ENCODE measurements at regions not wholly inside any gene's neighbourhood (a gene's known extent, or its start where the extent isn't known, plus 50 kb on each side); places are given as distances from the start of the nearest gene placed in this dataset.

DNA sequence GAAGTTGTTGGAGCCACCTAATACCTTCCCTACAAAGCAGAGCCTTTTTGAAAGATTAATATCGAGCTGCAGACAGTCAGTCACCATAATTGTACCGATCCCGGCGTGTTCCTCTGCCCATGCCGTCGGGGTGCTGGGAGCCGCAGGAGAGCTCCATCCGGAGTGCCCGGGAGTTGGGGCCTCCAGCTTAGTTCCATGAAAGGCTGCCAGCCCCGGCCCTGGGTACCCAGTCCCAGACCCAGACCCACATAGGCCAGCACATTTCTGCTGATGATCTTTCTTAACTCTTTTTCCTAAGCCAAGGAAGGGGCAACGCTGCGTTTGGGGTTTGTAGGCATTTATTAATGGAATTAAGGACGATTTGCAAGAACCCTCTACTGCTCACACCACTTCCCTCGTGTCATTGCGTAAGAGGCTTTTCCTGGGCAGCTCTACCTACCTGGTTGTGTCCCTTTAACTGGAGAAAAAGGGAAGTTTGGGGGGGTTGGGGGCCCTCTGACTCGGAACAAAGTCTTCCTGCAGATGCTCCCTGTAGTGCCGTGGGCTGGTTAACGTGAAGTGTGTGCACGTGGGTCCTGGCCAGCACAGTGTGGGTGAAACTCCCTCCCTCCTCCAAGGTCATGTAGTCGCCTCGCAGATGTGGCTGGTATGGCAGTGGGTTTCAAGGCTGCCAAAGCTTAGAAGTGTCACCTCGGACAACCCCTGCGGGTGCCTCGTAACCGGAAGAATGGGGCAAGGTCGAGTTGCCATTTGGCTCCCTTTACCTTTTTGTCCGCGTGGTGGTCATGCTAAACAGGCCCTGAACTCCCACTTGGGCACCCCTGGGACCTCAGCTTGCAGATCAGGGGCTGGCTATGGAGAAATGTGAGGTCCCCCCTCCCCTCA lies 54.3 kb upstream of the APCDD1L start:
- Histone ChIP-seq H4K8ac (ENCODE audit: low read length) (no peak overlapping the region), H2BK5ac (ENCODE audit: low read depth, low read length, poor library complexity, severe bottlenecking) (no peak overlapping the region), H3K9me3 (ENCODE audit: control insufficient read depth, low read length) (no peaks in the 10 kb centered on the region), H3K18ac (ENCODE audit: low read depth in 1 of 2, low read length in 2 of 2) (no peak overlapping the region), H2AFZ (ENCODE audit: low read depth, low read length) (no peak overlapping the region), H3K9ac (ENCODE audit: low read length) (no peak overlapping the region), H2BK15ac (ENCODE audit: low read depth, poor library complexity, severe bottlenecking) (no peak overlapping the region), H3K23ac (ENCODE audit: low read length in 2 of 2) (no peak overlapping the region), H4K91ac (ENCODE audit: low read length) (no peak overlapping the region), H3K4ac (ENCODE audit: low read depth in 1 of 2, low read length in 2 of 2) (no peak overlapping the region), H3K14ac (ENCODE audit: low read length in 2 of 2) (no peak overlapping the region), H2BK12ac (ENCODE audit: low read length in 2 of 2) (no peak overlapping the region), H2BK120ac (ENCODE audit: low read depth, low read length) (no peak overlapping the region), H3K4me2 (ENCODE audit: low read length, poor library complexity, severe bottlenecking) (no peak overlapping the region), H3K27me3 (ENCODE audit: control insufficient read depth in 1 of 2, insufficient read depth in 1 of 2, low read length in 2 of 2) (peaks cover 0 to 27% of the 10 kb centered on the region in 2 experiments), H3K27ac (ENCODE audit: low read length, poor library complexity, severe bottlenecking) (no peak overlapping the region), H2AK5ac (ENCODE audit: low read length, severe bottlenecking) (peak overlapping the region; percentile 29), H3K36me3 (ENCODE audit: control insufficient read depth in 1 of 2, insufficient read depth in 2 of 2, low read depth in 1 of 2, low read length in 2 of 2) (no peaks in the 10 kb centered on the region), H3K4me1 (ENCODE audit: control insufficient read depth, insufficient read depth, low read depth, low read length) (peaks cover 22% of the 10 kb centered on the region), H3K4me3 (ENCODE audit: insufficient read depth in 1 of 2, low read depth in 1 of 2, low read length in 2 of 2) (no peak overlapping the region), H3K79me1 (replicated peaks; ENCODE audit: low read length, poor library complexity, severe bottlenecking) (no peaks in the 10 kb centered on the region)
- 89% methylated on average over 24 of the region's 28 CpGs for WGBS
- DNase-seq: no peak

DNA sequence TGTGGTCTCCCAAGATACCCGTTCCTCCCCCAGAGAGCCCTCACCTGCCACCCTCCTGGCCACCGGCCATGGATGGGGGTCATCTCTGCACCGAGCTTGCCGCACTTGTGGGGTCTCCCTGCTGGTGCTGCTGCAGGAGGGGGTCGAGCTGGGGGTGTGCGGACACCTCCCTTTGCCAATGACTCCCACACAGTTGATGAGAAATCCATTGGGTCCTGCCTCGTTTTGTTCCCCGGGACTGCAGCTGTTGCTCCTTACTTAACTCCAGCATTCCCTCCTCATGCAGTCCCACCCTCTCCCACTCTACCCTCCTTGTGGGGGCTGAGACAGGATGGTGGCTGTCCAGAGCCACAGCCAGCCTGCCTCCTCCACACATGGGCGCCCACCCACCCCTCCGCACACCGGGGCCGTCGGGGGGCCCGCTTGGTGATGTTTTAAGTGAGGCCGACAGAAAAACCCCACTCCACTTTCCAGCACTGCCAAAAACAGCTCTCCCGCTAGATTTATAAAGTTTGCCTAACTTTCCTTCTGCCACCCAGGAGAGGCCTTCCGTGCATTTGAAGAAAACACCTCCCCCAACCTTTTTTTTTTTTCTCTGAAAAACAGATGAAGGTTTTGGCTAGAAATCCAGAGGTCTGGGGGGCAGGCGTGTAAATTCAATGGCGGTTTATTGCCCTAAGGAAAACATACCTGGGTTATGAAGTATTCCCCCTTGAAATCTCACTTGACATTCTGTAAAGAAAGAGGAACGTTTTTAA lies 53.5 kb upstream of the APCDD1L start:
- no peak overlapping the region for H3K23ac ChIP-seq (ENCODE audit: low read length in 2 of 2)
- no peak overlapping the region for H4K91ac ChIP-seq (ENCODE audit: low read length)
- H2BK5ac ChIP-seq (ENCODE audit: low read depth, low read length, poor library complexity, severe bottlenecking): peak overlapping the region; percentile 24
- H3K27me3 ChIP-seq (ENCODE audit: control insufficient read depth in 1 of 2, insufficient read depth in 1 of 2, low read length in 2 of 2): peaks cover 0 to 27% of the 10 kb centered on the region in 2 experiments
- H3K14ac ChIP-seq (ENCODE audit: low read length in 2 of 2): no peak overlapping the region
- H3K4me2 ChIP-seq (ENCODE audit: low read length, poor library complexity, severe bottlenecking): no peak overlapping the region
- no peak overlapping the region for H2BK15ac ChIP-seq (ENCODE audit: low read depth, poor library complexity, severe bottlenecking)
- no peak overlapping the region for H3K27ac ChIP-seq (ENCODE audit: low read length, poor library complexity, severe bottlenecking)
- peaks cover 22% of the 10 kb centered on the region for H3K4me1 ChIP-seq (ENCODE audit: control insufficient read depth, insufficient read depth, low read depth, low read length)
- no peak overlapping the region for H2BK12ac ChIP-seq (ENCODE audit: low read length in 2 of 2)
- H3K79me1 ChIP-seq (replicated peaks; ENCODE audit: low read length, poor library complexity, severe bottlenecking): no peaks in the 10 kb centered on the region
- H3K18ac ChIP-seq (ENCODE audit: low read depth in 1 of 2, low read length in 2 of 2): no peak overlapping the region
- peak overlapping the region; percentile 47 for H2AK5ac ChIP-seq (ENCODE audit: low read length, severe bottlenecking)
- H3K9me3 ChIP-seq (ENCODE audit: control insufficient read depth, low read length): no peaks in the 10 kb centered on the region
- no peak overlapping the region for H2BK120ac ChIP-seq (ENCODE audit: low read depth, low read length)
- no peak overlapping the region for H3K9ac ChIP-seq (ENCODE audit: low read length)
- no peak overlapping the region for H3K4me3 ChIP-seq (ENCODE audit: insufficient read depth in 1 of 2, low read depth in 1 of 2, low read length in 2 of 2)
- no peak overlapping the region for H2AFZ ChIP-seq (ENCODE audit: low read depth, low read length)
- WGBS: 82% methylated on average over 20 of the region's 20 CpGs
- no peaks in the 10 kb centered on the region for H3K36me3 ChIP-seq (ENCODE audit: control insufficient read depth in 1 of 2, insufficient read depth in 2 of 2, low read depth in 1 of 2, low read length in 2 of 2)
- no peak for DNase-seq
- no peak overlapping the region for H3K4ac ChIP-seq (ENCODE audit: low read depth in 1 of 2, low read length in 2 of 2)
- H4K8ac ChIP-seq (ENCODE audit: low read length): no peak overlapping the region

DNA sequence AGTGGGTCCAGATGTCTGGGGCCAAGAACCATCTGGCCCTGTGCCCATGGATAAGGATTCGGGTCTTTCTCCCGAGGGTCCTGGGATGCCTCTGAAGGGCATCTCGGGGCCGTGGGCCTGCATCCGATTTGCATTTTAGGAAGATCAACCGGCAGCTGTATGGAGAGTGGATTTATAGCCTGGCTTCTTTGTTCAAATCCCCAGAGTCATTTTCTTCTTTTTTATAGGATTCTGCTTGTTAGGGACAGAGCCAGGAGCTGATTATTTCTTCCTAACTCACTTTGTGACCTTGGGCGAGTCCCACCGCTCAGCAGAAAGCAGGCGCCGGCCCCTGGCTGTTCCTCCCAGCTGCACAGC lies 52.9 kb upstream of the APCDD1L start:
- H4K91ac ChIP-seq (ENCODE audit: low read length): no peak overlapping the region
- no peak overlapping the region for H3K4ac ChIP-seq (ENCODE audit: low read depth in 1 of 2, low read length in 2 of 2)
- H3K4me2 ChIP-seq (ENCODE audit: low read length, poor library complexity, severe bottlenecking): no peak overlapping the region
- H2BK120ac ChIP-seq (ENCODE audit: low read depth, low read length): no peak overlapping the region
- H3K23ac ChIP-seq (ENCODE audit: low read length in 2 of 2): no peak overlapping the region
- H3K9me3 ChIP-seq (ENCODE audit: control insufficient read depth, low read length): no peaks in the 10 kb centered on the region
- no peak overlapping the region for H3K4me3 ChIP-seq (ENCODE audit: insufficient read depth in 1 of 2, low read depth in 1 of 2, low read length in 2 of 2)
- H2BK5ac ChIP-seq (ENCODE audit: low read depth, low read length, poor library complexity, severe bottlenecking): peak overlapping the region; percentile 24
- no peak overlapping the region for H3K18ac ChIP-seq (ENCODE audit: low read depth in 1 of 2, low read length in 2 of 2)
- H3K79me1 ChIP-seq (replicated peaks; ENCODE audit: low read length, poor library complexity, severe bottlenecking): no peaks in the 10 kb centered on the region
- H3K27ac ChIP-seq (ENCODE audit: low read length, poor library complexity, severe bottlenecking): no peak overlapping the region
- no peak overlapping the region for H2AFZ ChIP-seq (ENCODE audit: low read depth, low read length)
- H4K8ac ChIP-seq (ENCODE audit: low read length): no peak overlapping the region
- 89% methylated on average over 6 of the region's 10 CpGs for WGBS
- H3K36me3 ChIP-seq (ENCODE audit: control insufficient read depth in 1 of 2, insufficient read depth in 2 of 2, low read depth in 1 of 2, low read length in 2 of 2): no peaks in the 10 kb centered on the region
- peaks cover 0 to 27% of the 10 kb centered on the region in 2 experiments for H3K27me3 ChIP-seq (ENCODE audit: control insufficient read depth in 1 of 2, insufficient read depth in 1 of 2, low read length in 2 of 2)
- no peak overlapping the region for H2BK12ac ChIP-seq (ENCODE audit: low read length in 2 of 2)
- H3K14ac ChIP-seq (ENCODE audit: low read length in 2 of 2): no peak overlapping the region
- DNase-seq: no peak
- peaks cover 22% of the 10 kb centered on the region for H3K4me1 ChIP-seq (ENCODE audit: control insufficient read depth, insufficient read depth, low read depth, low read length)
- peak overlapping the region; percentile 47 for H2AK5ac ChIP-seq (ENCODE audit: low read length, severe bottlenecking)
- no peak overlapping the region for H2BK15ac ChIP-seq (ENCODE audit: low read depth, poor library complexity, severe bottlenecking)
- no peak overlapping the region for H3K9ac ChIP-seq (ENCODE audit: low read length)

DNA sequence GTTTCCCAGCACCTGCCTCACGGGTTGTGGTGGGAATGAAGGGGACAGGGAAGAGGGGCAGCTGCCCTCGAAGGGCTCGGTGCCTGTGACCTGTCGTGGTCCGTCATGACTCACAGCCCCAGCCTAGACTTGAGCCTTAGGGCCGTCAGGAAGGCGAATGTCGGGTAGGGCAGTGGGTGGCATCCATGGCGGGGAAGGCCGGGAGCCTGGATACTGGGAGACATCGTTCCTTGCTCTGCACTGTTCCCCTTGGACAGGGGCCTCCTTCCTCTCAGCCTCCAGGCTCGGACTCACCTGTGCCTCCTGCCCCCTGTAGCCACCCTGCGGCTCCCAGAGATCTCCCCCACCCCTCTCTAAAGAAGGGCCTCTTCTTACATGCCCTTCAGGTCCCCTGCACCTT lies 52.2 kb upstream of the APCDD1L start:
- no peak overlapping the region for H2BK5ac ChIP-seq (ENCODE audit: low read depth, low read length, poor library complexity, severe bottlenecking)
- no peaks in the 10 kb centered on the region for H3K9me3 ChIP-seq (ENCODE audit: control insufficient read depth, low read length)
- no peak overlapping the region for H3K4ac ChIP-seq (ENCODE audit: low read depth in 1 of 2, low read length in 2 of 2)
- no peaks in the 10 kb centered on the region for H3K36me3 ChIP-seq (ENCODE audit: control insufficient read depth in 1 of 2, insufficient read depth in 2 of 2, low read depth in 1 of 2, low read length in 2 of 2)
- no peak overlapping the region for H2BK12ac ChIP-seq (ENCODE audit: low read length in 2 of 2)
- H2AFZ ChIP-seq (ENCODE audit: low read depth, low read length): no peak overlapping the region
- H3K9ac ChIP-seq (ENCODE audit: low read length): no peak overlapping the region
- H3K79me1 ChIP-seq (replicated peaks; ENCODE audit: low read length, poor library complexity, severe bottlenecking): no peaks in the 10 kb centered on the region
- WGBS: 91% methylated on average over 13 of the region's 13 CpGs
- DNase-seq: no peak
- peak overlapping the region; percentile 42 for H2AK5ac ChIP-seq (ENCODE audit: low read length, severe bottlenecking)
- no peak overlapping the region for H4K8ac ChIP-seq (ENCODE audit: low read length)
- no peak overlapping the region for H2BK15ac ChIP-seq (ENCODE audit: low read depth, poor library complexity, severe bottlenecking)
- H2BK120ac ChIP-seq (ENCODE audit: low read depth, low read length): no peak overlapping the region
- no peak overlapping the region for H3K18ac ChIP-seq (ENCODE audit: low read depth in 1 of 2, low read length in 2 of 2)
- no peak overlapping the region for H3K27ac ChIP-seq (ENCODE audit: low read length, poor library complexity, severe bottlenecking)
- H3K4me1 ChIP-seq (ENCODE audit: control insufficient read depth, insufficient read depth, low read depth, low read length): peaks cover 21% of the 10 kb centered on the region
- H4K91ac ChIP-seq (ENCODE audit: low read length): no peak overlapping the region
- no peak overlapping the region for H3K23ac ChIP-seq (ENCODE audit: low read length in 2 of 2)
- peaks cover 0 to 27% of the 10 kb centered on the region in 2 experiments for H3K27me3 ChIP-seq (ENCODE audit: control insufficient read depth in 1 of 2, insufficient read depth in 1 of 2, low read length in 2 of 2)
- no peak overlapping the region for H3K4me2 ChIP-seq (ENCODE audit: low read length, poor library complexity, severe bottlenecking)
- no peak overlapping the region for H3K4me3 ChIP-seq (ENCODE audit: insufficient read depth in 1 of 2, low read depth in 1 of 2, low read length in 2 of 2)
- H3K14ac ChIP-seq (ENCODE audit: low read length in 2 of 2): no peak overlapping the region

All from mesenchymal stem cell (in vitro differentiated cells and primary cell).